ENCODE measurements at regions not wholly inside any gene's neighbourhood (a gene's known extent, or its start where the extent isn't known, plus 50 kb on each side); places are given as distances from the start of the nearest gene placed in this dataset.

DNA sequence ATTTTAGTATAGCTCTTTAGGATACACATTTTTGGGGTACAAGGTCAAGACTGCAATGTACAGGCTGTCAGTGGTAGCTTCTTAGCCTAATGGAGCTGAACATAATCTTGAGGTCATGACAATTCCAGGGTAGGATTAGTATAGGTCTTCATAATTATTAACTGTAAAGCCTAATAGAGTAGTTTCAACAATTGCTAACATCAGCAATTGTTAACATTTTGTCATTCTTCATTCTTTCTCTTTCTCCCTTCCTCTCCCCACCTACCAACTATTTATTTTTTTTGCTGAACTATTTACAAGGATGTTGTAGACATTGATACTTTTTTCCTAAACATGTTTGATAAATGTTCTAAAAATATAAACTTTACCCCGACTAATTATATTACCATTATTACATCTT is 461.3 kb upstream of the DCC start:
- H3K4me3 Mint-ChIP-seq = no peak overlapping the region
- Histone ChIP-seq H2BK12ac (ENCODE audit: insufficient read length, low read depth, low read length) (no peak overlapping the region), H3T11ph (ENCODE audit: low read length) (no peak overlapping the region), H2BK120ac (ENCODE audit: low read depth, low read length, poor library complexity, severe bottlenecking) (no peak overlapping the region), H3K27ac (ENCODE audit: insufficient read length, low read depth, low read length) (no peak overlapping the region), H3K18ac (ENCODE audit: insufficient read length, low read depth, low read length) (no peak overlapping the region), H3K9me3 (ENCODE audit: control insufficient read depth, low read depth, low read length) (no peaks in the 10 kb centered on the region), H3K23me2 (ENCODE audit: insufficient read length, low read depth, low read length, poor library complexity, severe bottlenecking) (no peaks in the 10 kb centered on the region), H3K4ac (ENCODE audit: low read depth, low read length) (no peak overlapping the region), H3K56ac (ENCODE audit: insufficient read length, low read depth, low read length) (no peak overlapping the region), H4K91ac (ENCODE audit: insufficient read length, low read depth, low read length) (no peak overlapping the region), H3K4me1 (ENCODE audit: insufficient read depth, low read length) (no peaks in the 10 kb centered on the region), H2BK5ac (ENCODE audit: insufficient read length, low read length) (no peak overlapping the region), H3K23ac (ENCODE audit: insufficient read length, low read depth, low read length) (no peak overlapping the region), H4K5ac (ENCODE audit: insufficient read length, low read depth, low read length) (no peak overlapping the region), H3K79me1 (ENCODE audit: insufficient read depth, low read depth, low read length, poor library complexity, severe bottlenecking) (no peaks in the 10 kb centered on the region), H3K9ac (ENCODE audit: extremely low read depth, insufficient read length, low read length) (no peak overlapping the region), H3K14ac (ENCODE audit: insufficient read depth, low read length) (no peak overlapping the region), H4K8ac (replicated peaks; ENCODE audit: insufficient read length, low read depth, low read length) (no peak overlapping the region), H3K27me3 (ENCODE audit: insufficient read depth, low read length) (no peaks in the 10 kb centered on the region), H3K4me2 (ENCODE audit: insufficient read depth, insufficient read length, low read length) (no peak overlapping the region), H4K20me1 (ENCODE audit: control insufficient read depth, insufficient read depth, insufficient read length) (no peaks in the 10 kb centered on the region), H2AK5ac (ENCODE audit: insufficient read length, low read length) (no peak overlapping the region), H2BK15ac (ENCODE audit: low read depth, low read length) (no peak overlapping the region), H2BK20ac (ENCODE audit: low read depth, low read length, poor library complexity, severe bottlenecking) (no peak overlapping the region), H3K79me2 (ENCODE audit: insufficient read depth, low read length) (no peaks in the 10 kb centered on the region), H2AFZ (ENCODE audit: low read length) (no peak overlapping the region)
- no peaks in the 10 kb centered on the region for H3K27me3 Mint-ChIP-seq (ENCODE audit: low read depth)
- peaks cover 0 to 3% (median 0%) of the 10 kb centered on the region in 3 experiments; a peak in 1 of 7 replicates for H3K36me3 Mint-ChIP-seq (ENCODE audit: insufficient read depth in 1 of 3, low read depth in 3 of 3)
- DNase-seq = no peak
- no peak overlapping the region for H3K27ac Mint-ChIP-seq
- no CpG with 5 or more reads among the region's 1 CpG for WGBS (ENCODE audit: extremely low coverage, insufficient read length, low lambda C conversion rate)
- peaks cover 3 to 4% of the 10 kb centered on the region in 2 experiments; a peak in 3 of 5 replicates for H3K9me3 Mint-ChIP-seq
- TF ChIP-seq CTCF (conservative IDR thresholded peaks at IDR 0.05) = no peak
- H3K4me1 Mint-ChIP-seq = peaks cover 0 to 2% of the 10 kb centered on the region in 2 experiments; a peak in 1 of 4 replicates
